B cell (primary cell): ENCODE measurements at regions not wholly inside any gene's neighbourhood (a gene's known extent, or its start where the extent isn't known, plus 50 kb on each side); places are given as distances from the start of the nearest gene placed in this dataset.
"Not testable (repeated sequence)": the region's sequence is repeated elsewhere in the genome, so short reads cannot be mapped to it uniquely, and the experiment has no call there.

Source experiments
- ATAC-seq: fragments of 200-7000 bp; cut with Tn5 transposase; one replicate; pipeline ENCODE4 v1.10.0; 2021; ENCODE audit warnings: low read depth, mild to moderate bottlenecking, moderate number of reproducible peaks, moderate library complexity
- CTCF ChIA-PET: fragments of 350-600 bp; sonication (Branson Sonifier 250); formaldehyde crosslinking; loops from one replicate; lab custom pipeline; 2021; ENCODE audit warnings: antibody characterized with exemption, inconsistent platforms; lab: Charles Lee
- POLR2A ChIA-PET: fragments of 350-600 bp; sonication (Branson Sonifier 250); formaldehyde crosslinking; loops from one replicate; lab custom pipeline; 2021; ENCODE audit warnings: antibody characterized with exemption; lab: Charles Lee
- DNase-seq: peaks from one replicate; pipeline ENCODE4 v3.0.0; 2013
- H2AFZ ChIP-seq: 2 replicates; pipeline ENCODE4 v1.6.1; 2012; ENCODE audit warnings: mild to moderate bottlenecking, low read depth, low read length; ENCODE audit not compliant: insufficient read depth, poor library complexity, severe bottlenecking
- H3K27ac ChIP-seq, 2 donors: 1 replicate in 1 of 2; 2 replicates in 1 of 2; pipeline ENCODE4 v1.5.1; 2012 to 2013; ENCODE audit warnings: low read length in 2 of 2, mild to moderate bottlenecking in 2 of 2, moderate library complexity in 1 of 2
- H3K27me3 ChIP-seq, 4 experiments: fragments of 200-600 bp in 1 of 4; sonication (generic) in 1 of 4; replicated peaks in 1 of 4; 1 replicate in 2 of 4; 2 replicates in 2 of 4; pipeline versions ENCODE4 v1.6.1 to v1.7.0; 2013 to 2016; ENCODE audit warnings: low read length in 3 of 4, mild to moderate bottlenecking in 2 of 4, mixed read lengths in 1 of 4, moderate library complexity in 1 of 4; ENCODE audit not compliant: insufficient read depth in 4 of 4, control insufficient read depth in 3 of 4; ENCODE audit errors: control extremely low read depth in 1 of 4
- H3K36me3 ChIP-seq, 2 experiments: replicated peaks in 1 of 2; 1 replicate in 1 of 2; 2 replicates in 1 of 2; pipeline versions ENCODE4 v1.6.1 to v1.7.1; 2013; ENCODE audit warnings: low read length in 1 of 2; ENCODE audit not compliant: insufficient read depth in 2 of 2, control insufficient read depth in 1 of 2; ENCODE audit errors: control extremely low read depth in 1 of 2, extremely low read depth in 1 of 2
- H3K4me1 ChIP-seq, 2 donors: fragments of 200-600 bp in 1 of 2; sonication (generic) in 1 of 2; 1 replicate in 1 of 2; 2 replicates in 1 of 2; pipeline versions ENCODE4 v1.5.1 to v1.6.1; 2013 to 2017; ENCODE audit warnings: low read length in 2 of 2; ENCODE audit not compliant: control insufficient read depth in 2 of 2, insufficient read depth in 2 of 2
- H3K4me2 ChIP-seq: replicated peaks from 2 replicates; pipeline ENCODE3; 2012; ENCODE audit warnings: mild to moderate bottlenecking, low read depth, low read length; ENCODE audit not compliant: poor library complexity, severe bottlenecking
- H3K4me3 ChIP-seq, 5 experiments: fragments of 200-600 bp in 1 of 5; sonication (generic) in 1 of 5; 1 replicate in 3 of 5; 2 replicates in 2 of 5; pipeline versions ENCODE4 v1.5.1 to v1.7.0; 2011 to 2016; ENCODE audit warnings: low read length in 4 of 5, mild to moderate bottlenecking in 4 of 5, low read depth in 2 of 5, control low read depth in 1 of 5, moderate library complexity in 1 of 5; ENCODE audit not compliant: insufficient read depth in 1 of 5; ENCODE audit errors: control extremely low read depth in 1 of 5, extremely low read depth in 1 of 5
- H3K79me2 ChIP-seq: fragments of 200-600 bp; sonication (generic); one replicate; pipeline ENCODE4 v1.6.0; 2016; ENCODE audit warnings: low read length; ENCODE audit not compliant: control insufficient read depth, insufficient read depth
- H3K9ac ChIP-seq: fragments of 200-600 bp; sonication (generic); 2 replicates; pipeline ENCODE4 v1.6.1; 2017; ENCODE audit warnings: mild to moderate bottlenecking, low read length, moderate library complexity
- H3K9me3 ChIP-seq, 3 donors: one replicate each; pipeline versions ENCODE4 v1.6.1 to v1.7.1; 2013; ENCODE audit warnings: low read length in 2 of 3; ENCODE audit not compliant: control insufficient read depth in 2 of 3, insufficient read depth in 1 of 3; ENCODE audit errors: control extremely low read depth in 1 of 3
- H4K20me1 ChIP-seq: 2 replicates; pipeline ENCODE4 v1.6.0; 2012; ENCODE audit warnings: mild to moderate bottlenecking, low read length; ENCODE audit not compliant: insufficient read depth, control insufficient read depth, poor library complexity, severe bottlenecking
- H3K27ac Mint-ChIP-seq: one replicate; pipeline ENCODE4 v1.8.0; 2021; ENCODE audit warnings: mixed read lengths
- H3K27me3 Mint-ChIP-seq: one replicate; pipeline ENCODE4 v1.8.0; 2021; ENCODE audit warnings: mixed read lengths
- H3K4me1 Mint-ChIP-seq: one replicate; pipeline ENCODE4 v1.8.0; 2021; ENCODE audit warnings: mixed read lengths
- H3K4me3 Mint-ChIP-seq: one replicate; pipeline ENCODE4 v1.8.0; 2021; ENCODE audit warnings: mixed read lengths
- H3K9me3 Mint-ChIP-seq: one replicate; pipeline ENCODE4 v1.8.0; 2022; ENCODE audit warnings: mixed read lengths; ENCODE audit not compliant: insufficient read depth
- EZH2 ChIP-seq: IDR thresholded peaks from 2 replicates; pipeline ENCODE4 v1.6.1; 2012; ENCODE audit warnings: borderline replicate concordance, low read depth, mild to moderate bottlenecking, moderate library complexity, low read length; ENCODE audit not compliant: insufficient read depth, poor library complexity, severe bottlenecking
- WGBS: methylation state at CpG from one replicate; pipeline ENCODE4 v1.1.5; 2013; ENCODE audit warnings: missing lambda C conversion rate; ENCODE audit not compliant: insufficient coverage; 5-methylcytosine and 5-hydroxymethylcytosine counted together
- intact Hi-C: fragments of 100-400 bp; cut with micrococcal nuclease; formaldehyde crosslinking; loops from one replicate; pipeline ENCODE4 v1.10.0; 2022
- TF ChIP-seq, protein P1 (sequence below): fragments of 200-600 bp; IDR thresholded peaks from one replicate; pipeline ENCODE4 v1.8.0; 2022; ENCODE audit warnings: antibody characterized with exemption, mild to moderate bottlenecking

DNA sequence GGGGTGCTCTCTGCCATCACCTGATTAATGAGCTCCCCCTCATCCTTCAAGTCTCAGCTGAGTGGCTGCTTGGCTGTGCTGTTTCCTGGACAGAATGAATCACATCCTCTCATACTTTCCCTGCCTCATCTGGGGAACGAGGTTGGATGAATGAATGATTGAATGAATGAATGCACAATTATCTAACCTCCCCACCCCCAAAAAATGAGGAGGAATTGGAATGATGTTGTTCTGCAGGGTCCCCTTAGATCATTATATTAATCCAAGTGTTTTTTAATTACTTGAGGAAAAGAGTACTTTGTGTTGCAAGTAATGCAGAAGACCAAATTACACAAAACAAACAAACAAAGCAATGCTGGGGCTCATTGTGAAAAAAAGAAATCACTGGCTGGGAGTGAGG, 240.2 kb downstream of the BUB3 start:
- no peak overlapping the region for H3K27ac Mint-ChIP-seq
- TF ChIP-seq, protein P1, sequence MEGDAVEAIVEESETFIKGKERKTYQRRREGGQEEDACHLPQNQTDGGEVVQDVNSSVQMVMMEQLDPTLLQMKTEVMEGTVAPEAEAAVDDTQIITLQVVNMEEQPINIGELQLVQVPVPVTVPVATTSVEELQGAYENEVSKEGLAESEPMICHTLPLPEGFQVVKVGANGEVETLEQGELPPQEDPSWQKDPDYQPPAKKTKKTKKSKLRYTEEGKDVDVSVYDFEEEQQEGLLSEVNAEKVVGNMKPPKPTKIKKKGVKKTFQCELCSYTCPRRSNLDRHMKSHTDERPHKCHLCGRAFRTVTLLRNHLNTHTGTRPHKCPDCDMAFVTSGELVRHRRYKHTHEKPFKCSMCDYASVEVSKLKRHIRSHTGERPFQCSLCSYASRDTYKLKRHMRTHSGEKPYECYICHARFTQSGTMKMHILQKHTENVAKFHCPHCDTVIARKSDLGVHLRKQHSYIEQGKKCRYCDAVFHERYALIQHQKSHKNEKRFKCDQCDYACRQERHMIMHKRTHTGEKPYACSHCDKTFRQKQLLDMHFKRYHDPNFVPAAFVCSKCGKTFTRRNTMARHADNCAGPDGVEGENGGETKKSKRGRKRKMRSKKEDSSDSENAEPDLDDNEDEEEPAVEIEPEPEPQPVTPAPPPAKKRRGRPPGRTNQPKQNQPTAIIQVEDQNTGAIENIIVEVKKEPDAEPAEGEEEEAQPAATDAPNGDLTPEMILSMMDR, result no peak
- TF ChIP-seq EZH2, result no peak
- H3K4me1 Mint-ChIP-seq, result peaks cover 17% of the 10 kb centered on the region
- H3K27me3 Mint-ChIP-seq, result no peaks in the 10 kb centered on the region
- Histone ChIP-seq H2AFZ (no peak overlapping the region), H3K4me2 (no peak overlapping the region), H3K9ac (no peak overlapping the region), H3K27me3 (no peaks in the 10 kb centered on the region), H3K79me2 (no peaks in the 10 kb centered on the region), H4K20me1 (no peaks in the 10 kb centered on the region), H3K4me1 (peaks cover 28 to 49% of the 10 kb centered on the region in 2 donors), H3K9me3 (peaks cover 0 to 15% (median 0%) of the 10 kb centered on the region in 3 donors), H3K36me3 (no peaks in the 10 kb centered on the region), H3K27ac (no peak overlapping the region), H3K4me3 (no peak overlapping the region)
- H3K4me3 Mint-ChIP-seq, result no peak overlapping the region
- ChIA-PET POLR2A (no interaction called here), CTCF (no interaction called here)
- whole genome bisulfite sequencing, result no CpG with 5 or more reads among the region's 1 CpG
- DNase-seq, result no peak
- no peak for ATAC-seq
- no peaks in the 10 kb centered on the region for H3K9me3 Mint-ChIP-seq
- intact Hi-C loops, result no loop called here

DNA sequence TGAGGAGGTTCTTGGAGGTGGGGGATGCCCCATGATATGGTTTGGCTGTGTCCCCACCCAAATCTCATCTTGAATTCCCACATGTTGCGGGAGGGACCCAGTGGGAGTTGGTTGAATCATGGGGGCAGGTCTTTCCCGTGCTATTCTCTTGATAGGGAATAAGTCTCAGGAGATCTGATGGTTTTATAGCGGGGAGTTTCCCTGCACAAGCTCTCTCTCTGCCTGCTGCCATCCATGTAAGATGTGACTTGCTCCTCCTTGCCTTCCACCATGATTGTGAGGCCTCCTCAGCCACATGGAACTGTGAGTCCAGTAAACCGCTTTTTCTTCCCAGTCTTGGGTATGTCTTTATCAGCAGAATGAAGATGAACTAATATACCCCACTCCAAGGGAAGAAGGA, 241.0 kb downstream of the BUB3 start:
- H3K4me3 Mint-ChIP-seq, H3K4me2 ChIP-seq, POLR2A ChIA-PET, H3K9me3 Mint-ChIP-seq, intact Hi-C loops, H3K79me2 ChIP-seq, CTCF ChIA-PET, H3K27me3 Mint-ChIP-seq, H3K27ac ChIP-seq, H3K27ac Mint-ChIP-seq, H3K4me3 ChIP-seq, H3K9ac ChIP-seq, ATAC-seq, H2AFZ ChIP-seq, H4K20me1 ChIP-seq, H3K36me3 ChIP-seq, DNase-seq, H3K27me3 ChIP-seq: not testable (repeated sequence)
- peaks cover 28 to 52% of the 10 kb centered on the region in 2 donors for H3K4me1 ChIP-seq
- peaks cover 0 to 15% (median 0%) of the 10 kb centered on the region in 3 donors for H3K9me3 ChIP-seq
- peaks cover 25% of the 10 kb centered on the region for H3K4me1 Mint-ChIP-seq
- WGBS, result 83% methylated on average over 2 of the region's 4 CpGs
